Gastroesophageal sphincter (tissue), 4 donors: ENCODE measurements at regions not wholly inside any gene's neighbourhood (a gene's known extent, or its start where the extent isn't known, plus 50 kb on each side); places are given as distances from the start of the nearest gene placed in this dataset.

ENCODE experiments used
- ATAC-seq: fragments of 150-250 bp; one replicate; pipeline ENCODE4 v1.9.1; 2016; ENCODE audit warnings: mild to moderate bottlenecking, moderate library complexity
- H3K27ac ChIP-seq, 4 donors: fragments of 200-600 bp; sonication (generic) in 3 of 4; 1 replicate in 3 of 4; 2 replicates in 1 of 4; pipeline ENCODE4 v1.5.1; 2016 to 2019
- H3K27me3 ChIP-seq: fragments of 200-600 bp; sonication (generic); one replicate; pipeline ENCODE4 v1.5.1; 2019
- H3K36me3 ChIP-seq, 2 donors: fragments of 200-600 bp; sonication (generic); one replicate each; pipeline ENCODE4 v1.5.1; 2019; ENCODE audit warnings: control low read depth in 1 of 2
- H3K4me1 ChIP-seq, 3 donors: fragments of 200-600 bp; sonication (generic); 1 replicate in 2 of 3; 2 replicates in 1 of 3; pipeline ENCODE4 v1.5.1; 2016 to 2019; ENCODE audit warnings: control low read depth in 2 of 3
- H3K4me3 ChIP-seq, 2 donors: fragments of 200-600 bp; sonication (generic); one replicate each; pipeline ENCODE4 v1.5.1; 2019; ENCODE audit warnings: mild to moderate bottlenecking in 1 of 2, moderate library complexity in 1 of 2
- H3K9me3 ChIP-seq, 3 donors: fragments of 200-600 bp; sonication (generic); one replicate each; pipeline ENCODE4 v1.5.1; 2017 to 2019; ENCODE audit warnings: control low read depth in 2 of 3
- CTCF ChIP-seq, 4 experiments: fragments of 200-600 bp in 2 of 4; fragments of 450-650 bp in 2 of 4; sonication (generic) in 1 of 4; IDR thresholded peaks; one replicate each; pipeline ENCODE4 v1.5.1; 2017 to 2019; ENCODE audit warnings: antibody characterized with exemption in 4 of 4, mild to moderate bottlenecking in 2 of 4, moderate library complexity in 2 of 4
- EP300 ChIP-seq: sonication (generic); formaldehyde crosslinking; IDR thresholded peaks from one replicate; pipeline ENCODE4 v1.6.1; 2017; ENCODE audit warnings: antibody characterized with exemption, mild to moderate bottlenecking
- POLR2A ChIP-seq, 2 donors: fragments of 450-650 bp; IDR thresholded peaks; one replicate each; pipeline ENCODE4 v1.6.1; 2017; ENCODE audit warnings: antibody characterized with exemption in 2 of 2, mild to moderate bottlenecking in 2 of 2, moderate library complexity in 1 of 2
- POLR2AphosphoS5 ChIP-seq: sonication (generic); formaldehyde crosslinking; IDR thresholded peaks from one replicate; pipeline ENCODE4 v1.6.1; 2017; ENCODE audit warnings: antibody characterized with exemption
- WGBS, 2 donors: methylation state at CpG; one replicate each; pipeline ENCODE4 v1.1.5; 2018; ENCODE audit warnings: low coverage in 1 of 2; 5-methylcytosine and 5-hydroxymethylcytosine counted together

GRCh38 chr15:79516155-79516554 lies 84.0 kb downstream of the MINAR1 start:
- H3K4me1 ChIP-seq, result no peaks in the 10 kb centered on the region
- no peak for ATAC-seq
- peaks cover 6% of the 10 kb centered on the region for H3K27me3 ChIP-seq
- TF ChIP-seq POLR2AphosphoS5, result no peak
- no peak for TF ChIP-seq CTCF (IDR thresholded peaks at IDR 0.05)
- no peak for TF ChIP-seq EP300
- TF ChIP-seq POLR2A (IDR thresholded peaks at IDR 0.05), result no peak
- WGBS, 2 donors, result 50 to 64% methylated on average over 2 to 3 of the region's 3 CpGs
- no peak overlapping the region for H3K27ac ChIP-seq
- H3K4me3 ChIP-seq, result no peak overlapping the region
- H3K9me3 ChIP-seq, result no peaks in the 10 kb centered on the region
- no peaks in the 10 kb centered on the region for H3K36me3 ChIP-seq

GRCh38 chr15:79516646-79517045 lies 84.5 kb downstream of the MINAR1 start:
- Histone ChIP-seq H3K4me3 (no peak overlapping the region), H3K4me1 (no peaks in the 10 kb centered on the region), H3K27ac (no peak overlapping the region), H3K36me3 (no peaks in the 10 kb centered on the region), H3K9me3 (no peaks in the 10 kb centered on the region), H3K27me3 (peaks cover 6% of the 10 kb centered on the region)
- no peak for ATAC-seq
- WGBS, 2 donors, result 62 to 87% methylated on average over 3 of the region's 3 CpGs
- TF ChIP-seq POLR2AphosphoS5 (no peak), EP300 (no peak)

DNA sequence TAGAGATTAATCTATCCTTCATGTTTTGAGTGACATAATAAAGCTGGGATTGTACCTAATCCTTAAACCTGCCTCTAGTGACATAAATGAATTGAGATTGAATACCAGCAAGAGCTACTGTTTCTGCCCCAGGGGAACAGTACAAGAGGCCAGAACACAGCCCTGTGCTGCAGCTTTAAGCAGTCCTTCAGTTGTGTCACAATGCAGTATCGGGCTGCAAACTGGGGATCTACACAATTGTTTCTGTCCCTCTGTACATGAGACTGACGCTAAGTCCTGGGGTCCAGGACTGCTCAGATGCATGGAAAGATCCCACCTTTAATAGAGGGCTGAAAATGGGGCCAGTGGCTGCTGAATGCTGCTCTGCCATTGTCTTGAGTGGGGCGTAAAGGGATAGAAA lies 87.5 kb downstream of the MINAR1 start:
- ATAC-seq, result no peak
- no peak overlapping the region for H3K27ac ChIP-seq
- peaks cover 6% of the 10 kb centered on the region for H3K27me3 ChIP-seq
- no peaks in the 10 kb centered on the region for H3K36me3 ChIP-seq
- H3K4me3 ChIP-seq, result no peak overlapping the region
- TF ChIP-seq POLR2AphosphoS5 (no peak), CTCF (IDR thresholded peaks at IDR 0.05) (no peak), POLR2A (IDR thresholded peaks at IDR 0.05) (no peak), EP300 (no peak)
- WGBS, 2 donors, result 76 to 80% methylated on average over 1 to 2 of the region's 3 CpGs
- no peaks in the 10 kb centered on the region for H3K9me3 ChIP-seq
- no peaks in the 10 kb centered on the region for H3K4me1 ChIP-seq

DNA sequence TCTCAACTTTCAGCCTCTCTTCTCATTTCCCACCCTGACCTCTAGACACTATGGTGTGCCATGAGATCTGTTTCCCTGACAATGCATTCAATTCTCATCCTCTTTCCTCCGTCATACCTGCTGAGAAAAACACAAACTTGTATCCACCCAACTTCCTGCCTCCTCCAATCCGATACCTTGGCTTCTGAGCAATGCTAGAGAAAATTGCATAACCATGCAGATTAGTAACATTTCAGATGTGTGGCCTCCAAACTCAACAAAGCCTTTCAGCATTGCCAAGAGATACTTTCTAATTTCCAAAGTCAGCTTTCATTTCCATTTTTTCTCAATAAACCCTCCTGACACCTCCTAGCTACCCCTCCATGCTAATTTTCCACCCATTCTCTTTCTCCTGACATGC lies 88.5 kb downstream of the MINAR1 start:
- Histone ChIP-seq H3K4me3 (no peak overlapping the region), H3K27ac (no peak overlapping the region), H3K36me3 (no peaks in the 10 kb centered on the region), H3K4me1 (no peaks in the 10 kb centered on the region), H3K27me3 (peaks cover 6% of the 10 kb centered on the region), H3K9me3 (no peaks in the 10 kb centered on the region)
- no peak for TF ChIP-seq CTCF (IDR thresholded peaks at IDR 0.05)
- TF ChIP-seq EP300, result no peak
- TF ChIP-seq POLR2A (IDR thresholded peaks at IDR 0.05), result no peak
- TF ChIP-seq POLR2AphosphoS5, result no peak
- no peak for ATAC-seq
- WGBS, 2 donors, result 76 to 80% methylated on average over 2 of the region's 2 CpGs

DNA sequence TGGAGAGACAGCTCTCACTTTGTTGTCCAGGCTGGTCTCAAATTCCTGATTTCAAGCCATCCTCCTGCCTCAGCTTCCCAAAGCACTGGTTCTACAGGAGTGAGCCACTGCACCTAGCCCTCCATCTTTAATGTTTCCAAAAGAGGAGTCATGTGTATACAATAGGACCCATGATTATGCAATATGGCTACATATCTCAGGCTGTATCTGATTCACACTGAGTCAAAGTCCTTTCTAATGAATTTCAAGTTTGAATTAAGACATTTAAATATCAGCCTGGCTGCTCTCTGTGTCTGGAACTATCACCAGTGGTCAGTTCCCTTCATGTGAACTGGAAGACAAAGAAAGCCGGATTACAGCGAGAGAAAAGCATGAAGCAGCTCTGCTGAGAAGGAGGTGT lies 90.5 kb downstream of the MINAR1 start:
- Histone ChIP-seq H3K27me3 (peaks cover 11% of the 10 kb centered on the region), H3K36me3 (no peaks in the 10 kb centered on the region), H3K9me3 (no peaks in the 10 kb centered on the region), H3K4me3 (no peak overlapping the region), H3K27ac (no peak overlapping the region), H3K4me1 (no peaks in the 10 kb centered on the region)
- no peak for TF ChIP-seq POLR2AphosphoS5
- no peak for TF ChIP-seq POLR2A (IDR thresholded peaks at IDR 0.05)
- no peak for TF ChIP-seq CTCF (IDR thresholded peaks at IDR 0.05)
- no peak for ATAC-seq
- WGBS, 2 donors, result 100% methylated on average over 1 to 2 of the region's 2 CpGs

DNA sequence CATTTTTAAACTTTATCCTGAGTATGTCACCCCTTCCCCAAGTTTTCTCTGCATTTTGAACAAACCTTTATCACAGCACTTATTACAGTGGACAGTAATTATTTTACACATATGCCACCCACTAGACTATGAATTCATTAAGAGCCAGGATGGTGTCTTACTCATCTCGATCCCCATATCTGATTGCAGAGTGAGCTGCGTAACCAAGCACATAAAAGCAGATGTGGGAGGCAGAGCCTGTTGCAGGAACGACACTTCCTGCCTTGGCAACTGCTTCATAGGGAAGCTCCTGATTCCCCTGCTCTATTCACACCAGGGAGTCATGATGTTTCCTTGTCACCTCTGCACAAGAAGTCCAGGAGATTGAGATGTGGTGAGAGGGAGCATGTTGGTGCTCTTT lies 91.1 kb downstream of the MINAR1 start:
- WGBS, 2 donors, result 43 to 69% methylated on average over 1 to 3 of the region's 3 CpGs
- H3K27me3 ChIP-seq, result peaks cover 15% of the 10 kb centered on the region
- no peak overlapping the region for H3K4me3 ChIP-seq
- ATAC-seq, result no peak
- no peaks in the 10 kb centered on the region for H3K4me1 ChIP-seq
- no peak overlapping the region for H3K27ac ChIP-seq
- H3K9me3 ChIP-seq, result no peaks in the 10 kb centered on the region
- TF ChIP-seq POLR2A (IDR thresholded peaks at IDR 0.05), result no peak
- TF ChIP-seq EP300, result no peak
- no peak for TF ChIP-seq POLR2AphosphoS5
- no peak for TF ChIP-seq CTCF (IDR thresholded peaks at IDR 0.05)
- H3K36me3 ChIP-seq, result no peaks in the 10 kb centered on the region
